ENCODE measurements at regions not wholly inside any gene's neighbourhood (a gene's known extent, or its start where the extent isn't known, plus 50 kb on each side); places are given as distances from the start of the nearest gene placed in this dataset.
"Not testable (repeated sequence)": the region's sequence is repeated elsewhere in the genome, so short reads cannot be mapped to it uniquely, and the experiment has no call there.

- no peak for DNase-seq
These were observed 81.1 kb downstream of the ARL6IP4 start for GRCh38 chr12:123061441-123062205.

GRCh38 chr12:123059500-123059899 is 79.0 kb downstream of the ARL6IP4 start:
- no peak for DNase-seq

GRCh38 chr12:123058980-123059379 is 78.5 kb downstream of the ARL6IP4 start:
- no peak for DNase-seq

- no peak for DNase-seq
These were observed 78.0 kb downstream of the ARL6IP4 start for GRCh38 chr12:123058481-123058880.

GRCh38 chr12:123057513-123058265 is 77.2 kb downstream of the ARL6IP4 start:
- no peak for DNase-seq

GRCh38 chr12:123056709-123057108 is 76.2 kb downstream of the ARL6IP4 start:
- no peak for DNase-seq

GRCh38 chr12:123056053-123056452 is 75.6 kb downstream of the ARL6IP4 start:
- DNase-seq, result no peak

- no peak for DNase-seq
These were observed 74.8 kb downstream of the ARL6IP4 start for GRCh38 chr12:123055281-123055766.

GRCh38 chr12:123054371-123054770 is 73.9 kb downstream of the ARL6IP4 start:
- DNase-seq, result no peak

- no peak for DNase-seq
These were observed 71.1 kb downstream of the ARL6IP4 start for GRCh38 chr12:123051556-123051955.

- no peak for DNase-seq
These were observed 70.4 kb downstream of the ARL6IP4 start for GRCh38 chr12:123050913-123051312.

GRCh38 chr12:123050331-123050831 is 69.9 kb downstream of the ARL6IP4 start:
- no peak for DNase-seq

- DNase-seq, result no peak
These were observed 69.1 kb downstream of the ARL6IP4 start for GRCh38 chr12:123049398-123050240.

GRCh38 chr12:123047892-123048291 is 67.4 kb downstream of the ARL6IP4 start:
- not testable (repeated sequence) for DNase-seq

- no peak for DNase-seq
These were observed 66.8 kb downstream of the ARL6IP4 start for GRCh38 chr12:123047289-123047688.

- DNase-seq, result no peak
These were observed 66.0 kb downstream of the ARL6IP4 start for GRCh38 chr12:123046431-123046830.

- no peak for DNase-seq
These were observed 65.2 kb downstream of the ARL6IP4 start for GRCh38 chr12:123045678-123046077.

GRCh38 chr12:123044351-123044750 is 63.9 kb downstream of the ARL6IP4 start:
- DNase-seq, result no peak

- peak; percentile 78 for DNase-seq
These were observed 63.1 kb downstream of the ARL6IP4 start for GRCh38 chr12:123043536-123044001.

- DNase-seq, result no peak
These were observed 62.4 kb downstream of the ARL6IP4 start for GRCh38 chr12:123042833-123043232.

- DNase-seq, result no peak
These were observed 61.6 kb downstream of the ARL6IP4 start for GRCh38 chr12:123041811-123042655.

- DNase-seq, result no peak
These were observed 60.6 kb downstream of the ARL6IP4 start for GRCh38 chr12:123041042-123041531.
